ENCODE measurements at regions not wholly inside any gene's neighbourhood (a gene's known extent, or its start where the extent isn't known, plus 50 kb on each side); places are given as distances from the start of the nearest gene placed in this dataset.

DNA sequence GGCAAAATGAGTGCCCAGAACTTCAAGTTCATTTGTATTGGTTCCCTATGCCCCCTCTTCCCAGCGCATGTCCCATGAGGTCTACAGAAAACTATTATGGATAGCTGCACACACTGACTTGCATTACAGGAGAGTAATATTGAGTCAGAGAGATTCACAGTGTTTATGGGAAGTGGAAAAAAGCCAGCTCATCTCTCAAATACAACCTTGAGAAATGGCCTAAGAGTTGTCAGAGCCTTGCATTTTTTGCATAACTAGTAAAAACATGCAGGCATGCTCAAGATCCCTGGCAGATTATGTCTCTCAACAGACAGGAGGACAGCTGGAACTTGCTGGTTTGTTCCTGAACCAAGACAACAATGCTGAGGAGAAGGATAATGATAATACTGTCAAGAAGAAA lies 1292.8 kb downstream of the DSC3 start:
- RAD21 ChIA-PET (ENCODE audit: unreplicated experiment), result no interaction called here
- 0% methylated on average over 1 of the region's 1 CpG for WGBS (ENCODE audit: insufficient coverage, insufficient replicate concordance, low lambda C conversion rate, missing lambda C conversion rate)
- no peaks in the 10 kb centered on the region for H3K9me3 ChIP-seq (replicated peaks; ENCODE audit: control insufficient read depth, insufficient read depth, low read length)
- POLR2A ChIA-PET, result no interaction called here
- H3K9ac ChIP-seq (ENCODE audit: control insufficient read depth, insufficient read depth, low read length), result no peak overlapping the region
- no peaks in the 10 kb centered on the region for H3K4me1 ChIP-seq (ENCODE audit: control insufficient read depth, insufficient read depth, low read length)
- in situ Hi-C loops (cut with MboI), result no loop called here
- SMC1A ChIA-PET (ENCODE audit: uncharacterized antibody, unreplicated experiment), result no interaction called here
- FAIRE-seq, result no peak
- TF ChIP-seq CBFB (IDR thresholded peaks at IDR 0.05; ENCODE audit: low read depth) (no peak), YY1 (IDR thresholded peaks at IDR 0.05; ENCODE audit: low read depth, low read length) (no peak)
- TF ChIP-seq, protein P1, sequence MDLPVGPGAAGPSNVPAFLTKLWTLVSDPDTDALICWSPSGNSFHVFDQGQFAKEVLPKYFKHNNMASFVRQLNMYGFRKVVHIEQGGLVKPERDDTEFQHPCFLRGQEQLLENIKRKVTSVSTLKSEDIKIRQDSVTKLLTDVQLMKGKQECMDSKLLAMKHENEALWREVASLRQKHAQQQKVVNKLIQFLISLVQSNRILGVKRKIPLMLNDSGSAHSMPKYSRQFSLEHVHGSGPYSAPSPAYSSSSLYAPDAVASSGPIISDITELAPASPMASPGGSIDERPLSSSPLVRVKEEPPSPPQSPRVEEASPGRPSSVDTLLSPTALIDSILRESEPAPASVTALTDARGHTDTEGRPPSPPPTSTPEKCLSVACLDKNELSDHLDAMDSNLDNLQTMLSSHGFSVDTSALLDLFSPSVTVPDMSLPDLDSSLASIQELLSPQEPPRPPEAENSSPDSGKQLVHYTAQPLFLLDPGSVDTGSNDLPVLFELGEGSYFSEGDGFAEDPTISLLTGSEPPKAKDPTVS (IDR thresholded peaks at IDR 0.05; ENCODE audit: low read depth, low read length), result no peak
- TF ChIP-seq, protein P2, sequence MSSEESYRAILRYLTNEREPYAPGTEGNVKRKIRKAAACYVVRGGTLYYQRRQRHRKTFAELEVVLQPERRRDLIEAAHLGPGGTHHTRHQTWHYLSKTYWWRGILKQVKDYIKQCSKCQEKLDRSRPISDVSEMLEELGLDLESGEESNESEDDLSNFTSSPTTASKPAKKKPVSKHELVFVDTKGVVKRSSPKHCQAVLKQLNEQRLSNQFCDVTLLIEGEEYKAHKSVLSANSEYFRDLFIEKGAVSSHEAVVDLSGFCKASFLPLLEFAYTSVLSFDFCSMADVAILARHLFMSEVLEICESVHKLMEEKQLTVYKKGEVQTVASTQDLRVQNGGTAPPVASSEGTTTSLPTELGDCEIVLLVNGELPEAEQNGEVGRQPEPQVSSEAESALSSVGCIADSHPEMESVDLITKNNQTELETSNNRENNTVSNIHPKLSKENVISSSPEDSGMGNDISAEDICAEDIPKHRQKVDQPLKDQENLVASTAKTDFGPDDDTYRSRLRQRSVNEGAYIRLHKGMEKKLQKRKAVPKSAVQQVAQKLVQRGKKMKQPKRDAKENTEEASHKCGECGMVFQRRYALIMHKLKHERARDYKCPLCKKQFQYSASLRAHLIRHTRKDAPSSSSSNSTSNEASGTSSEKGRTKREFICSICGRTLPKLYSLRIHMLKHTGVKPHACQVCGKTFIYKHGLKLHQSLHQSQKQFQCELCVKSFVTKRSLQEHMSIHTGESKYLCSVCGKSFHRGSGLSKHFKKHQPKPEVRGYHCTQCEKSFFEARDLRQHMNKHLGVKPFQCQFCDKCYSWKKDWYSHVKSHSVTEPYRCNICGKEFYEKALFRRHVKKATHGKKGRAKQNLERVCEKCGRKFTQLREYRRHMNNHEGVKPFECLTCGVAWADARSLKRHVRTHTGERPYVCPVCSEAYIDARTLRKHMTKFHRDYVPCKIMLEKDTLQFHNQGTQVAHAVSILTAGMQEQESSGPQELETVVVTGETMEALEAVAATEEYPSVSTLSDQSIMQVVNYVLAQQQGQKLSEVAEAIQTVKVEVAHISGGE (CRISPR knock-in tag; IDR thresholded peaks at IDR 0.05), result no peak
- no peak for DNase-seq (ENCODE audit: low read depth, low spot score)
- intact Hi-C loops (cut with micrococcal nuclease; ENCODE audit: unreplicated experiment), result no loop called here
- no peak overlapping the region for H3K27ac ChIP-seq (ENCODE audit: control insufficient read depth, insufficient read depth)
- no peaks in the 10 kb centered on the region for H3K79me2 ChIP-seq (ENCODE audit: control insufficient read depth, insufficient read depth, low read length)
- CTCF ChIA-PET, result no interaction called here
- no peaks in the 10 kb centered on the region for H3K27me3 ChIP-seq (replicated peaks in 1 of 2; ENCODE audit: control insufficient read depth in 2 of 2, insufficient read depth in 2 of 2, low read length in 1 of 2)
- H3K4me3 ChIP-seq, result no peak overlapping the region
- no peak for ATAC-seq
- no TSS peak for BruUV-seq (replicated peaks)
- no peak overlapping the region for H3K4me2 ChIP-seq (ENCODE audit: control insufficient read depth, insufficient read depth)
- no peaks in the 10 kb centered on the region for H4K20me1 ChIP-seq (ENCODE audit: control insufficient read depth, insufficient read depth)
- H3K36me3 ChIP-seq (ENCODE audit: control insufficient read depth in 2 of 2, insufficient read depth in 2 of 2, low read length in 1 of 2), result no peaks in the 10 kb centered on the region
- no peak overlapping the region for H2AFZ ChIP-seq (ENCODE audit: control insufficient read depth, low read depth, low read length)
